ENCODE measurements at regions not wholly inside any gene's neighbourhood (a gene's known extent, or its start where the extent isn't known, plus 50 kb on each side); places are given as distances from the start of the nearest gene placed in this dataset.
A peak's percentile ranks its signal among the peaks of the same experiment; 100 is the strongest.

GRCh38 chr16:85546585-85547447 is 66.3 kb upstream of the GSE1 start:
- TF ChIP-seq CTCF (IDR thresholded peaks at IDR 0.05 in 4 of 5, conservative IDR thresholded peaks at IDR 0.05 in 1 of 5) (peak in 1 of 5 experiments; percentile 11), POLR2A (IDR thresholded peaks at IDR 0.05) (no peak)
